ENCODE measurements at regions not wholly inside any gene's neighbourhood (a gene's known extent, or its start where the extent isn't known, plus 50 kb on each side); places are given as distances from the start of the nearest gene placed in this dataset.
"Not testable (repeated sequence)": the region's sequence is repeated elsewhere in the genome, so short reads cannot be mapped to it uniquely, and the experiment has no call there.

DNA sequence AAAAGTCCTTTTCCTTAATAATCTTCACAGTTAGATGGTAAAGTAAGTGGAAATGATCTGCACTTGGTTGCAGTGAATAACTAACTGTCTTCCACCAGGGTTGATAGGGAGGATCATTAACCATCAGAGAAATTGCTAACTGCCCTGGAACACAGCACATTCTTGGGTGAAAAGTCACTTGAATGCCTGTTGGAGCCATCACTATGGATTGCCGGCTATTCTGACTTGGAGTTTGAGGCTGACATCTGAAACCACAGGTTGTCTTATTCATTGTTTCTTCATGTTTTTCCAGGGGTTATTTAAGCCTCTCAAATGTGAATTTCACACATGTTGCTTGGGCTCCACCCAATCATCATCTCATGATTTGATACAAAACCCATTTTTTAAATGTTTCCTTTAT, 901.4 kb downstream of the MCTP2 start:
- DNase-seq (ENCODE audit: low read depth): peak; percentile 15

DNA sequence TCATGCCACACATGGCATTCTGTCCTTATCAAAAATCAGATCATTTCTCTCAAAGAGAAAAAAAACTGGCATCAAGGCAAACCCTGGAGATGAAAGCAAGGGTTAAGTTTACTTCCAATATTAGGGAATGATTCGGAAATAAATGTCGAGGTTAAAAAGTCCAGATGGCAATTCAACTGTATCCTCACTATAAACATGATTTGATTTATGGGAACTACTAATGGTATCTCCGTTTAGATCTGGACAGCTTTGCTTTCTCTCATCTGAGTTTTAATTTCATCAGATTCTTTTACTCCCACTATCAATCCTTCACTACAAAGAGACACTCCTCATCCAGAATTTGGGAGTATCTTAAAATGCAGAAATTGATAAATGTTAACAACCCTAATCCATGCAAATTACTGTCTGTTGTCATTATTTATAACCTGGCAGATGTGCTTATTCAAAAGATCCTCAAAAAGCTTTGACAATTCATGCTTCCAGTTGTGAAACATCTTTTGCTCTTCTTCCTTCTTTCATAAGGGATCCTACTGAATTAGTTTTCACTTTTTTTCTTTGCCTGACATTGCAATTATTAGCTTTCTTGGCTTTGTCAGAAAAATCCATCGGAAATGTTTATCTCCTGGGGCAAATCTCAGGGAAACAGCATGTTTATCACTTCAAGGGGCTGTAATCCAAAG, 903.2 kb downstream of the MCTP2 start:
- no peak for DNase-seq (ENCODE audit: low read depth)

DNA sequence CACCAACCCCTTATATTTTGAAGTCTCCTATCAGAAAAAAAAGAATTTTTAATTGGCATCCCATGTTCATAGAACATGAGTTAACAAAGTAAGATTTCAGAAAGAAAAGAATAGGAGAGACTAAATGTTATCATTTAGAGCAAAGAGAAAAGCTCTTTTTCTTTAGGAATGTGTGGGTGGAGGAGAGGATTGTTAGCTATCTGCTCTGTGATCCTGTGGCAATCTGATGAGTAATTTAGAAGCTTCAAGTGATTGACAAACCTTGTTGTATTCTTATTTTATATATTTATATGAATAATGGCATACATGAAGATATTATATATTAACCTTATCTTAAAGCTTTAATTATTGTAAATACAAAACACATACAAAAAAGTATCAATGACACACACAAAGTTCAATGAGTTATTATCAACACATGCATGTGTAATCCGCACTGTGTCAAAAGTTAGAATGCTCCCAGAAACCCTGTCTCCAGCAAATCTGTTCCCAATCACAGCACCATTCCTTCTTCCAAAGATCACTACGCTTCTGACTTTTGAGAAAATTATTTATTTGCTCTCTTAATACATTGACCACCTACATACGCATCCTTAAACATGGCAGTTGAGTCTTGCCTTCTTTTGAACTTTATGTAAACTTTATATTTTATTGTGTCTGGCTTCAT, 907.4 kb downstream of the MCTP2 start:
- DNase-seq (ENCODE audit: low read depth): no peak

DNA sequence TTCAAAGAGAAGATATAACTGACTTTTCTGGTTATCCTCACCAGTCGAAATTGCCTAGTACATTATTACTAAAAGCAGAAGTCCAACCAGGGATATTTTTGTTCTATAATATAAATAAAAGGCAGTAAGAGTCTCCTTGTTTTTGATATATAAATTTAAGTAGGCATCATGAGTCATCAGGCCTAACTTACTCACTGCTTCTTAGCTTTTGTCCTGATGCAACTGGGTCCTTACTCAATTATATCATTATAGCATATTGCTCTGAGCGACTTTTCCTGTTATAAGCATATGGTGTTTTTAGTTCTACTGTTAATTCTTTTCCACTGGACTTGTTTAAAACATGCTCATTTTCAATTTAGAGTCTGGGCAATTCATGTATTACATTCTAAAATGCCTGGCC, 910.1 kb downstream of the MCTP2 start:
- DNase-seq (ENCODE audit: low read depth): no peak

DNA sequence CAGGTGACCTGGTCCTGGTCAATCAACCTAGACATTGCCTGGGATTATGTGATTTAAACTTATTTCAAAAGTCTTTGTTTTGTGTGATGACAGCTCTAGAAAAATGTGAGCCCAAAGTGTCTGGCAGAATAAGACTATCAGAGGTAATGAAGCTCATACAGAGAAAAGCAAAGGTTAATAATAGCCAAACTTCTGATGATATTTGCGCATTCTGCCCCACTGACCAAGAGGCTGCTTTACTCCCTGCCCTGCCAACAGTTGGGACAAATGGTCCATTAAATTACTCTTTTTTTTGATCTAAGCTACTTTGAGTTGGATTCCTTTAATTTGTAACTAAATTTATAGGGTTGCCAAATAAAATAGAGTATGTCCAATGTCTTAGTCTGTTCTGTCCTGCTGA, 911.2 kb downstream of the MCTP2 start:
- no peak for DNase-seq (ENCODE audit: low read depth)

DNA sequence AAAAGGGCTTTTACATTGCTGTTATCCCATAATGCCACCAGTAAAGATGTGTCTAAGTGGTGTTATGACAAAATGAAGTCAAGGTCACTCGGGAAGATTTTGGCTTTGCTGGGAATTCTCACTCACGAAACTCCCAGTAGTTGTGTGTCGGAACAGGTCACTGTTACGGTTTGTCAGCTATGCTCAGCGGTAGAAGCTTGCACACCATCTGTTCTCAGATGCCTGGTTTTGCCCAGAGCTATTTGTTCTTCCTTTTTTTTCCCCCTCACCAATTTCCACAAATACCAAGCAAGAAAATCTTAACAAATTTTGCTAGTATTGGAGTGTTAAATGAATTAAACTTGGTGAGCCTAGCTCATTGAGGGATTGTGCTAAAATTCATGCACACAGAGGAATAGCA, 915.1 kb downstream of the MCTP2 start:
- no peak for DNase-seq (ENCODE audit: low read depth)

DNA sequence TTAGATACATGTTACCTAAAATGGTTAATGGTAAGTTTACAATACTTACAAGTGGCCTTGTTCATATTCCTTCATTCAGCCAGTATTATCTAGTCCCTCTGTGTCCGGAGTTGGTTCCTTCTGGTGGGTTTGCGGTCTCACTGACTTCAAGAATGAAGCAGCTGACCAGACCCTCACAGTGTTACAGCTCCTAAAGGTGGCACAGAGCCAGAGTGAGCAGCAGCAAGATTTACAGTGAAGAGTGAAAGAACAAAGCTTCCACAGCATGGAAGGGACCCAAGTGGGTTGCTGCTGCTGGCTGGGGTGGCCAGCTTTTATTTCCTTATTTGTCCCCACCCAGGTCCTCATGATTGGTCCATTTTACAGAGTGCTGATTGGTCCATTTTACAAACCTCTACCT, 916.8 kb downstream of the MCTP2 start:
- DNase-seq (ENCODE audit: low read depth): no peak

DNA sequence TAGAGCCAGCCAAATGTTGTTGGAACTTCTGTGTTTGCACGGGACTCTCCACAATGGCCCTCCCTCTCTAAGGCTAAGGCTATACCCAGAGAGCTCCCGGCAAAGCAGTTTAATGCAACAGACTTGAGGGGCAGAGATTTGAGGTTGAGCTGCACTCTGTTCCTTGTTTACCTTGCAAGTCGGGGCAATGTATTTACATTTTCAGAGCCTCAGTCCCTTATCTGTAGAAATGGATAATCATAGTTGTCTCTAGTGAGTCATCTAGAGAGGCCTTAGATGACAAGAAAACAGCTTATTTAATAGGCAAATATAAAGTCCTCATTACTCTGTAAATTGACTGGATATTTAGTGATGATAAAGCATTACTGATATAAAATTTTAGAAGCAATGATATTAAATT, 917.7 kb downstream of the MCTP2 start:
- no peak for DNase-seq (ENCODE audit: low read depth)

DNA sequence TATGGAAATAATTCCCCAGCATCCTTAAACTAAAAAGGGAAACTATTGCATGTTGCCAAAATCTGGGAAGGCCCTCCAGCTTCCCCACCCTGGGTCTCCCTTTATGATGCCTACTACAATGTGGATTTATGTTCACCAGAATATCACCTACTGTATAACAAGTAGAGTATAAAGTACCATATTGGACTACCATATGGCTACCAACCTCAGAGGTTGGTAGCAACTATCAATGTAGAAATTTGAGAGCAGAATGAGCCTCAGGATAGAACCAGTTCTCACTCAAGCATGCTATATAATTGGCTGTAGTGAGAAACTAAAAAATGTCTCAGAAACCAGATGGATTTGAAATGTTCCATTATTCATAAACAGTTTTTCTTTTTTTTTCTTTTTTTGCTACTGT, 918.4 kb downstream of the MCTP2 start:
- no peak for DNase-seq (ENCODE audit: low read depth)

DNA sequence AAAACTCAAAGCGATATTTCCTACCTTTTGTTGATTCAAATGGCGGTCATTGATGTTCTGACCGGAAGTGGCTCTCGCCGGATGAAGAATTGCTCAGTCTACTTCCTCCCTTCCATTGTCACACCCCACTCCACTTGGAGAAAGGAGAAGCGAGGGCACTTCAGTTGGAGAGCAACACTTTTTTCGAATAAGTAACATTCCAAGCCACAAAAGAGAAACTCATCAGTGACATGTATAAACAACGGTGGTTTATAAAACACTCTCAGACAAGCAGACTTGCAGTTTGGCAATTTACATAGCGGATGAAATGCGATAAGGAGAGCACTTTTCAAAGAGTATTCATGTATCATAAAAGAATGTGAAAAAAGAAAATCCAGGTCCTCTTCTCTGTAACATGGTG, 919.1 kb downstream of the MCTP2 start:
- no peak for DNase-seq (ENCODE audit: low read depth)

DNA sequence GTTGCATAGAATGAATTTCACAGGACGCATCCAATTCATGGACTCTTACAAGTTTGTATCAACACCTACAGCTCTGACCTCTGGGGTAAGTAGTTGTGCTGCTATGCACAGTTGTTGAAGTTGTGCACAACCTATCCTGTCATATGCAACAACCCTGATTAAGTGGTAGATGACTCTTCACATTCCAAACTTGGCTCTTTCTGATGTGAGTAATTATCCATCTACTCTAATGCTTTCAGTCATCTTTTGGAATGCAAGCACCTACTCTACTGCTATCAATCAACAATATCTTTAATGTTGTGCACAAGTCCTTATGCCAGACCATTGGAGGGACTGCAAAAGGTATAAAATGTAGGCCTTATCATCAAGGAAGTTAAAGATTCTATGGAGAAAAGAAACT, 921.4 kb downstream of the MCTP2 start:
- no peak for DNase-seq (ENCODE audit: low read depth)

DNA sequence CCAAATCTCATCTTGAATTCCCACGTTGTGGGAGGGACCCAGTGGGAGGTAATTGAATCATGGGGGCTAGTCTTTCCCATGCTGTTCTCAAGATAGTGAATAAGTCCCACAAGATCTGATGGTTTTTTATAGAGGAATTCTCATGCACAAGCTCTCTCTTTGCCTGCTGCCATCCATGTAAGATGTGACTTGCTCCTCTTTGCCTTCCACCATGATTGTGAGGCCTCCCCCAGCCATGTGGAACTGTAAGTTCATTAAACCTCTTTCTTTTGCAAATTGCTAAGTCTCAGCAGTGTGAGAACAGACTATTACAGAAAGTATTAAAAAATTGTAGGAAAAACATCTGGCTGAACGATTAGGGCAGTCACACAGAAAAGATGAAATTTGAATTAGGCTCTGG, 921.8 kb downstream of the MCTP2 start:
- not testable (repeated sequence) for DNase-seq (ENCODE audit: low read depth)

DNA sequence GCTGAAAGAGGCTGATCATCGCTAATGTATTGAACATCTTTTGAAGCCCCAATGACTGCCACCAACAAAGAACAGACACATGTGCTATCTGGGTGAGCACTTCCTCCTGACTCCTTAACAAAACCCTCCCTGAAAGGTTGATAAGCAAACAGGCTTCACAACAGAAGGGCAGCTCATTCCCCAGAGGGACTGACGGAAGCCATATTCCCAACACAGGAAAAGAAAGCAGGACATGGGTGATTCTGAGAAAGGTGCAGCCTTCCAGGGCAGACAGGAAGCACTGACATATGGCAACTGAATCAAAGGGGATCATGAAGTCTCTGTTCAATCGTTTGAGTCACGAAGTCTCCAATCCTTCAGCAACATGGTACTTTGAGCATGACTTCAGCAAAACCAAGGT, 929.0 kb downstream of the MCTP2 start:
- no peak for DNase-seq (ENCODE audit: low read depth)

DNA sequence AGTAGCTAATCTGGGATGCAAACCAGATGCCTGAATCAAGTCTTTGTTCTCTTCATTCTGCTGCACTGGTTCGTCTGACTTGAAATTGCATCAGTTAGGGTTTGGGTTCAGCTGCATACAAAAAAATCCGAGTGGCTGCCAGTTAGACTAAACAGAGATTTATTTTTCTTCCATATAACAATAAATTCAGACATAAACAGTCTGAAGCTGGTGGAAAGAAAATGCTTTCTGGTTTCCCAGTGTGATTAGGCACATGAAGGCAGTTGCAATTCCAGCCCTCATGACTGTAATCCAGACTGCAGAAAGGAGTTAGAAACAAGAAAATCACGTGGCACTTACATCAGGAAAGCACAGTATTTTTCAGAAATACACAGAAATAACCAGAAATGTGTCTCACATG, 930.7 kb downstream of the MCTP2 start:
- DNase-seq (ENCODE audit: low read depth): no peak

DNA sequence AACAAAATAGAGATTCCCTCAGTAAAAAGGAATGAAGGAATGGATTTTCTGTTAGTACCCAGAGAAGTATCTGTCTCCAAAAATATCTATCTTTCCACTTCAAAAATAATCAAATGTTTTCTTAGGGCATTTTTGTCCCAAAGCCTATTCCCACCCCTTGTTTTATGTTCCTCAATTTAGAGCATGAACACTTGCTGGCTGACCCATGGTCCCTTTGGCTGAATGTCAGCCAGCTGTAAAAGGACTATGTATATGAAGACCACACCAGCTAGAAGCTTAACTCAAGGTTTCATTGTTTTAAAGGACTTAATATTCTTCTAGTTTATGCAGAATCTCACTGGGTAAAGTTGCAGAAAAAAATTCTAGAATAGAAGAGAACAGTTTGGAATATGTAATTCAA, 931.2 kb downstream of the MCTP2 start:
- DNase-seq (ENCODE audit: low read depth): no peak

DNA sequence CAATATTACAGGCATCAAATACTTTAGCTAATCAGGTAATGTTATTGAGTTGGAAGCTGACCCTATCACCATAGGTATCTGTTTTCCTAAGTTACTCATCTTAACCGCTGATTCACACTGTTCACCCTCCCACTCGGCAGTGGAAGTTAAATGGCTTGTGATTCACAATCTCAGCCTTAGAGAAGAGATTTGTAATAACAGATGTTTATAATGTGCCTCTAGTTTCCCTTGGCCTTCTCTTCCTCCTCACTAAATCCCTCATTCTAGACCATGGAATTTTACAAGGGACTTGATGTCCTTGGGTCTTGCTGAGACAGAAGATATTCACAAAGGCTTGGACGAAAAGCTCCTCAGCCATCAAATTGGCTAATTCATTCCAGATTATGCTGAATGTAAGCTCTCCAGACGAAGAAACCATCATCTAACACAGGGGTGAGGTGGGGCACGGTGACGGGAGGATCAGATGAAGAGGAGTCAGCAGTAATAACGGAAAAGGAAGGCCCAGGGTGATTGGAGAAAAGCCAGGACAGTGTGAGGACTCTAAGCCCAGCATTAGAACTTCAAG, 931.7 kb downstream of the MCTP2 start:
- DNase-seq (ENCODE audit: low read depth): peak; percentile 35

DNA sequence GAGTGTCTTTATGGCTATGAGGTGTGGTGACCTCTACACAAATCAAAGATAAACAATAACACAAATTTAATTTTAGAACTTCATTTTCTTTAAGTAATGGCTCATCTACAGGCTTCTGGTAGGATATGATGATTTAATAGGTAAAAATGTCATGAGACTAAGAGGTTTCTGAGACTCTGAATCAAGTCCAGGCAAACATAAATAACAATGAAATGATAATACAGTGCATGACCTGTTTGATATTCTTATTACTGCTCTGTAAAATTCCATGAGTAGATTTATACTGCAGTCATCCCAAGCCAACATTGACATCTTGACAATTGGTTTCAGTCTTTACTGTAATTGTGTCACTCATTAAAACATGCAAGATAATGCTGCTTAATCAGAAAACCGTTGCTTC, 936.8 kb downstream of the MCTP2 start:
- DNase-seq (ENCODE audit: low read depth): no peak

DNA sequence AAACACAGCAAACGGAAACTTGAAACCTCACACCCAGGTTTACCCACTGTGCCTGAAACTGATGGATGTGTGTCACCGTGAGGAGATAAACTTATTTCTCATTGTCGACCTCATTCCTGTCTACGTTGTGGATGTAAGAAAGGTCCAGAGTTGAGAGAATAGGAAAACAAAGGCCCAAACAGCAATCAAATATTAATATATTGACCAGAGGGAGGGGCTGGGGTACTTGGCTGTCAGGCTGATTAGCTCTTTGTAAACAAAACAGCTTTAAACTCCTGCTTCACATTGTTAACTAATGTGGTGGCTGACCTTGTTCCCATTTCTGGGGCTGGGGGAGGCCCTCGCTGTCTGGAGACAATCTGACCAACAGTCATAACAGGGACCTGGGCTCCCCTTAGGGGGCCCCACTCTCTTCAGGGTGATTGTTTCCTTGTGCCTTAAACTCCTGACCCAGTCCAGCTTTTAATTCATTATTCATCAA, 937.6 kb downstream of the MCTP2 start:
- no peak for DNase-seq (ENCODE audit: low read depth)

DNA sequence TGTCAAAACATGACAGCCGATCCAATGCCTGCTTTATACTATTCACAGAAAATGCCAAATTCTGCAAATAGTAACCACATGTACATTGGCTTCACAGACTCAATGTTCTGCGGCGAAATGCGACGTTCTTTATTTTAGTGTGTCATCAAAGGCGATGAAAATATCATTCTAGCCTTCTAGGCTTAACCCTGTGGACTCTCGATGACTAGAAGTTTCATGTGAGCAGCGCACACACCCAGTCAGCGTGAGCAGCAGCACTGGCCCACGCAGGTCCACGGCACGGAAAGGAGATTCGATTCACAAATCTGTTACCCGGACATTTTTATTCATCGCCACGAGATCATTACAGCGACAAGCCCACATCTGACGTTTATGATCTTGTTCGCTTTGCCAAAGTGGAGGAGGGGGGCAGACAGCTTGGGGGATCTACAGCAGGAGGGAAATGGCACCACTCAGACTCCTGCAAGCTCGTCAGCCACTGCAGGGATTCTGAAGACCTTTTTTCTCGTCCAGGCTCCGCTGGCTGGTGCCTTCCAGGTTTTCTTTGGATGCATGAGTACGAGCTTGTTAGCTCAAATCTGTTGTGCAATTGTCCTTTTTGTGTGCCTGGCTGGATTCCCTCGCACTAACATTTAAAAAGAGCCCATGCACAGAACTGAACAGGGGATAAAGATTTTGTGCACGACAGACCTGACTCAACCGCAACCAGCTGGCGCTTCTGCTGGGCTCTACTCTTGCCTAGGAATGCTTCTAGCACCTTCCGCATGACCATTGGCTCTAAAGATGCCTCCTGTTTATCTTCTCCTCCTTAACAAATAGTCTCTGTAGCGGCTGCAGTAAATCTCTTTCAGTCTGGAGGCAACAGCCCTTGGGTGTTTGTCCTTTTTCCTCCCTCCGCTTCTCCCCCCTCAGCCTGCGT, 938.4 kb downstream of the MCTP2 start:
- DNase-seq (ENCODE audit: low read depth): peak; percentile 7

DNA sequence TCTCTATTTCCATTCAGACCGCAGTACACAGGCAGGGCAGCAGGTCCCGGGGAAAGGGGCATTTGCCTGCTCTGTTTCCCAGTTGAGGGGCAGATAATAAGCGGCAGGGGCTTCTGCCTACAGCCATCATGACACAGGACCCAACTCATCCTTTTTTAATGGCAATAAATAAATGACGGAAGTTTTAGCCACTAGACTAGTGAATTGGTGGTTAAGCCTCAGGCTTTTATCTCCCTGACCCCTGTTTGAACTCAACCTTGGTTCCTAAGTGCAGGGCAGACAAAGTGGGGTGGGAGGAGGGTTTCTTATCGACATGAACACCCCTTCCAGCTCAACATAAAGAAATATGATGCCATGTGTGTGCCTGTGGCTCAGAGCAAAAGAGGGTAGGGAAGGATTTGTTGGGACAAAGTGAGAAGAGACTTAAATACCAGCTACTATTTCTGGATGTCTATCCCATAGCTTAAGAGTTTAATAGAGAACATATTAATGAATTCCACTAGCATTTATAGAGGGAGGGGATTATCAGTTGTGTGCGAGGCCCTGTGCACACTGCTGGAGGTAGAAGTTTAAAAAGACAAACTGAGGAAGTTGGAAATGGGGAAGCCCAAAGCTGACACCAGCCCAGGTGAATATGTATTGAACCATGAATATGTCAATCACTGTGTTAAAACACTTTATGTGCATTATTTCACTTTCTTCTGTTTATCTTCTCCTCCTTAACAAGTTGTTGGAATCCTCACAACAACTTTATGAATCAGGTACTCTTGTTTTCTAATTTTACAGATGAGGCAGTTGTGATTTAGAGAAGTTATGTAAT, 939.4 kb downstream of the MCTP2 start:
- DNase-seq (ENCODE audit: low read depth): peak; percentile 4

DNA sequence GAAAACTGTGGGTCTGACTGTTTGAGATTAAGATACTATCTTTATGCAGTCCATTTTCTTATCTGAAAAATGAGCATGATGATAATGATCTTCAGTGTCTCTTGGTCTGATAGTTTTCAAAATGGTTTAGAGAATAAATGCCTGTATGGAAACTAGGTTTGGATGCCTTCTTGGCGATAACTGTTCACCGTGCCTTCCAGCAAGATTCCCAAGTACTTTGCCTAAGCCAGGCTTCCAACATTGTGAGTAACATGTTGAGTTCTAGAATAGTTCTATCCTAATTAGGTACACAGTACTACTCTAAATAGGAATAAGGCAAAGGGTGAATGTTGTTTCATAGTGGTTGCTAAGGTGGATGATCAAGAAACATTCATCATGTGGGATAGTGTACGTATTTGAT, 940.2 kb downstream of the MCTP2 start:
- DNase-seq (ENCODE audit: low read depth): peak; percentile 3

Measured in M059J (cell line).